ENCODE measurements at regions not wholly inside any gene's neighbourhood (a gene's known extent, or its start where the extent isn't known, plus 50 kb on each side); places are given as distances from the start of the nearest gene placed in this dataset.

- Histone ChIP-seq H3K9me3 (replicated peaks; ENCODE audit: control insufficient read depth, insufficient read depth, low read length) (no peaks in the 10 kb centered on the region), H4K20me1 (replicated peaks; ENCODE audit: control insufficient read depth, extremely low read depth, insufficient read depth, low read length) (no peaks in the 10 kb centered on the region), H2AFZ (ENCODE audit: low read depth, low read length) (no peak overlapping the region), H3K79me2 (ENCODE audit: control insufficient read depth, insufficient read depth, low read length) (no peaks in the 10 kb centered on the region), H3K36me3 (ENCODE audit: control insufficient read depth in 2 of 2, extremely low read depth in 1 of 2, insufficient read depth in 2 of 2, low read length in 2 of 2) (no peaks in the 10 kb centered on the region), H3K9me1 (replicated peaks; ENCODE audit: control insufficient read depth, extremely low read depth, insufficient read depth, low read length) (no peaks in the 10 kb centered on the region), H3K4me2 (ENCODE audit: insufficient read depth, low read length) (no peak overlapping the region), H3K4me3 (replicated peaks in 1 of 3; ENCODE audit: insufficient read depth in 1 of 3, low read depth in 1 of 3, low read length in 3 of 3) (no peak overlapping the region), H3K27ac (ENCODE audit: insufficient read depth, low read depth, low read length) (no peak overlapping the region), H3K9ac (replicated peaks; ENCODE audit: extremely low read depth, insufficient read depth, low read length) (no peak overlapping the region), H3K4me1 (ENCODE audit: control insufficient read depth, extremely low read depth, insufficient read depth, low read length) (no peaks in the 10 kb centered on the region), H3K27me3 (ENCODE audit: control insufficient read depth in 2 of 2, insufficient read depth in 2 of 2, low read length in 2 of 2) (peaks cover 0 to 8% of the 10 kb centered on the region in 2 experiments)
- TF ChIP-seq MYC (IDR thresholded peaks at IDR 0.05; ENCODE audit: low read depth, low read length): no peak
- TF ChIP-seq MAX (IDR thresholded peaks at IDR 0.05; ENCODE audit: insufficient read depth, insufficient read length): no peak
- TF ChIP-seq FOS (IDR thresholded peaks at IDR 0.05; ENCODE audit: borderline replicate concordance, insufficient read depth, low read length): no peak
- TF ChIP-seq EZH2 (IDR thresholded peaks at IDR 0.05; ENCODE audit: borderline replicate concordance, low read depth, low read length, severe bottlenecking): no peak
- TF ChIP-seq POLR2AphosphoS5 (IDR thresholded peaks at IDR 0.05; ENCODE audit: insufficient read depth, low read depth, low read length): no peak
- TF ChIP-seq POLR2A (IDR thresholded peaks at IDR 0.05; ENCODE audit: low read depth, low read length): no peak
- TF ChIP-seq GATA2 (IDR thresholded peaks at IDR 0.05; ENCODE audit: insufficient read depth, insufficient read length, low read depth, low read length): no peak
- no peak for TF ChIP-seq JUN (IDR thresholded peaks at IDR 0.05; ENCODE audit: borderline replicate concordance, insufficient read depth, insufficient read length, low read depth)
- no peak for TF ChIP-seq CTCF (IDR thresholded peaks at IDR 0.05; ENCODE audit: extremely low read depth in 1 of 2, insufficient read depth in 1 of 2, low read depth in 1 of 2, low read length in 2 of 2)
- BruUV-seq (replicated peaks): no TSS peak
- no peak for FAIRE-seq
- ChIA-PET POLR2A (interaction anchor here (0.6 kb wide), 1 partner anchor 353 kb away, joined by 7 read pairs; no protein-coding TSS in a partner anchor), CTCF (interaction anchor here (0.8 to 2.3 kb wide), 3 partner anchors 10 to 575 kb away, joined by 3 to 6 read pairs (median 3); no protein-coding TSS in a partner anchor)
- no peak for DNase-seq (ENCODE audit: low read depth, low spot score)
- dilution Hi-C loops (cut with MboI; ENCODE audit: extremely low pct_ligation_motif_present, low sequenced_read_pairs): no loop called here
- intact Hi-C loops (cut with micrococcal nuclease): no loop called here
Measured at GRCh38 chr15:59751552-59752413, 62.7 kb upstream of the BNIP2 start.

Measured in endothelial cell of umbilical vein (primary cell).